ENCODE measurements at regions not wholly inside any gene's neighbourhood (a gene's known extent, or its start where the extent isn't known, plus 50 kb on each side); places are given as distances from the start of the nearest gene placed in this dataset.

DNA sequence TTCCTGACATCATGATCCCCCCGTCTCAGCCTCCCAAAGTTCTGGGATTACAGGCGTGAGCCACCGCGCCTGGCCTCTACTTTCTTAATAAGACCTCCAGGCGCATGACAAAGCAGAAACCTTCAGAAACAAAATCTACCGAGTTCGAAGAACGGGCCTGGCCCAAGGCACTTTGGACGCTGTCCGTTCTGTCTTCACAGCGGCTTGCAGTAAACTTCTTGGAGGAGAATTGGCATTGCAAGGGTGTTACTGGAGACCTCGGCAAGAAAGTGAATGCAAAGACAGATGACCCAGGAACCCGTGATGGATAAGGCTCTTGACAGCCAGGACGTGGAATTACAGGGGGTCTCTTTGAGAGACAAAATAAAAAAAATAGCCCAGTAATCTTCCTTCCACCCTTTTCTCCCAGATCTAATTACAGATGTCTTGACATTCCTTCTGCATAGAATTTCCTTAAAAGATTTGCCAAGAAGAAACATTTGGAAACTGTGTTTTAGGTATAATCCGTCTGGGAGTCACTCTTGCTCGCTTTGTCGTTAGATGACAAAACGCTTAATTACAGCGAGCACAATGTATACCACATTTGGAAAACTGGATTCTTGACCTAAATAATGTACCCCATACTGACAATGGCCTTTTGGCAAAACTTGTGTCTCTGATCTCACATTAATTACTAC, 83.2 kb upstream of the TBX3 start:
- Histone ChIP-seq H3K4me3 (ENCODE audit: low read length) (no peak overlapping the region), H3K36me3 (ENCODE audit: low read depth, low read length) (no peaks in the 10 kb centered on the region), H4K20me1 (ENCODE audit: low read length) (no peaks in the 10 kb centered on the region), H3K27ac (ENCODE audit: low read length) (no peak overlapping the region), H3K79me2 (ENCODE audit: low read length) (no peaks in the 10 kb centered on the region), H2AFZ (ENCODE audit: low read length) (no peak overlapping the region), H3K27me3 (ENCODE audit: low read length) (no peaks in the 10 kb centered on the region), H3K4me2 (ENCODE audit: low read length) (no peak overlapping the region), H3K9ac (ENCODE audit: low read length) (no peak overlapping the region), H3K4me1 (ENCODE audit: insufficient read depth, low read length) (peaks cover 10% of the 10 kb centered on the region), H3K9me3 (ENCODE audit: low read length) (no peaks in the 10 kb centered on the region), H3F3A (ENCODE audit: low read length, unreplicated experiment) (no peaks in the 10 kb centered on the region), H3K9me2 (replicated peaks; ENCODE audit: low read length) (no peaks in the 10 kb centered on the region)
- ChIA-PET CTCF (interaction anchor here (0.6 kb wide), 1 partner anchor 168 kb away, joined by 4 read pairs; no protein-coding TSS in a partner anchor), POLR2A (ENCODE audit: unreplicated experiment) (interaction anchor here (0.6 to 0.7 kb wide), 2 partner anchors 11 to 1890 kb away, joined by 6 to 12 read pairs; no protein-coding TSS in a partner anchor)
- ATAC-seq (no peak), DNase-seq (no peak)
- TF ChIP-seq EZH2phosphoT487 (IDR thresholded peaks at IDR 0.05; ENCODE audit: borderline replicate concordance, low read length) (no peak), EZH2 (IDR thresholded peaks at IDR 0.05; ENCODE audit: low read length, unreplicated experiment) (no peak)
- TF ChIP-seq, protein P1, sequence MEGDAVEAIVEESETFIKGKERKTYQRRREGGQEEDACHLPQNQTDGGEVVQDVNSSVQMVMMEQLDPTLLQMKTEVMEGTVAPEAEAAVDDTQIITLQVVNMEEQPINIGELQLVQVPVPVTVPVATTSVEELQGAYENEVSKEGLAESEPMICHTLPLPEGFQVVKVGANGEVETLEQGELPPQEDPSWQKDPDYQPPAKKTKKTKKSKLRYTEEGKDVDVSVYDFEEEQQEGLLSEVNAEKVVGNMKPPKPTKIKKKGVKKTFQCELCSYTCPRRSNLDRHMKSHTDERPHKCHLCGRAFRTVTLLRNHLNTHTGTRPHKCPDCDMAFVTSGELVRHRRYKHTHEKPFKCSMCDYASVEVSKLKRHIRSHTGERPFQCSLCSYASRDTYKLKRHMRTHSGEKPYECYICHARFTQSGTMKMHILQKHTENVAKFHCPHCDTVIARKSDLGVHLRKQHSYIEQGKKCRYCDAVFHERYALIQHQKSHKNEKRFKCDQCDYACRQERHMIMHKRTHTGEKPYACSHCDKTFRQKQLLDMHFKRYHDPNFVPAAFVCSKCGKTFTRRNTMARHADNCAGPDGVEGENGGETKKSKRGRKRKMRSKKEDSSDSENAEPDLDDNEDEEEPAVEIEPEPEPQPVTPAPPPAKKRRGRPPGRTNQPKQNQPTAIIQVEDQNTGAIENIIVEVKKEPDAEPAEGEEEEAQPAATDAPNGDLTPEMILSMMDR (conservative IDR thresholded peaks at IDR 0.05; ENCODE audit: low read depth, low read length), result no peak
- BruUV-seq (replicated peaks), result no TSS peak
- intact Hi-C loops (cut with micrococcal nuclease), result loop anchor here (5.0 kb wide), 1 partner anchor 235 kb away; no protein-coding TSS in a partner anchor

DNA sequence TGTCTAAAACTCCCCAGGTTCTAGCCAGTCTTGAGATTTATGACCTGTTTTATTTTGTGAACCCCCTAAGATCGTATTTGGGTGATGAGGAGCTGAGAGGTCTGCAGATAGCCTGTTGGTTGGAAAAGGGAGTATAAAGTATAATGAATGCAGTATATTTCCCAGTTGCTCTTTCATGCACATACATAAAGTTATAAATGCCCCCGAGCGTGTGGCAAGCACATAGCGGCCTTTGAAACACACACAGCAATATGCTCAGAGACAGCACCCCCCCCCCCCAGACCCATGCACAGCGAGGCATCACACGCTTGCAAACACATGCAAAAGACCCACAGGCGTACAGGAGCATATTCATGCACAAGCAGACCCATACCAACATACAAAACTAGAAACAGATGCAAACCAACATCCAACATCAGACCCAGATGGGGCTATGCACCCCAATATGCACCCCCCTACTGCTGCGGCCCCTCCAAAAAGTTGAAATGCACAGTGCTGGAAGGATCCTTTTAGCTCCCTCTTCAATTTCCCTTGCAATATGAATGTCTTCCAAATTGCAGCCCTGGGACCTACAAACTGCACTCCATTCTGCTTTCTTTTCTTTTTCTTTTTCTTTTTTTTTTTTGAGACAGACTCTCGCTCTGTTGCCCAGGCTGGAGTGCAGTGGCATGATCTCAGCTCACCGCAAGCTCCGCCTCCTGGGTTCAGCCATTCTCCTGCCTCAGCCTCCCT, 82.2 kb upstream of the TBX3 start:
- intact Hi-C loops (cut with micrococcal nuclease), result loop anchor here (5.0 kb wide), 1 partner anchor 236 kb away; no protein-coding TSS in a partner anchor
- no peaks in the 10 kb centered on the region for H3F3A ChIP-seq (ENCODE audit: low read length, unreplicated experiment)
- TF ChIP-seq EZH2 (IDR thresholded peaks at IDR 0.05; ENCODE audit: low read length, unreplicated experiment) (no peak), EZH2phosphoT487 (IDR thresholded peaks at IDR 0.05; ENCODE audit: borderline replicate concordance, low read length) (no peak)
- TF ChIP-seq, protein P1 (conservative IDR thresholded peaks at IDR 0.05; ENCODE audit: low read depth, low read length), result no peak
- ChIA-PET POLR2A (ENCODE audit: unreplicated experiment) (interaction anchor here (0.6 kb wide), 1 partner anchor 1891 kb away, joined by 12 read pairs; no protein-coding TSS in a partner anchor), CTCF (interaction anchor here (0.6 to 0.7 kb wide), 2 partner anchors 169 to 1236 kb away, joined by 3 to 4 read pairs; no protein-coding TSS in a partner anchor)
- H4K20me1 ChIP-seq (ENCODE audit: low read length), result no peaks in the 10 kb centered on the region
- H2AFZ ChIP-seq (ENCODE audit: low read length), result no peak overlapping the region
- no peaks in the 10 kb centered on the region for H3K9me2 ChIP-seq (replicated peaks; ENCODE audit: low read length)
- H3K4me3 ChIP-seq (ENCODE audit: low read length), result no peak overlapping the region
- no peak overlapping the region for H3K4me2 ChIP-seq (ENCODE audit: low read length)
- BruUV-seq (replicated peaks), result no TSS peak
- no peaks in the 10 kb centered on the region for H3K79me2 ChIP-seq (ENCODE audit: low read length)
- no peak overlapping the region for H3K9ac ChIP-seq (ENCODE audit: low read length)
- DNase-seq (no peak), ATAC-seq (no peak)
- no peaks in the 10 kb centered on the region for H3K36me3 ChIP-seq (ENCODE audit: low read depth, low read length)
- peaks cover 10% of the 10 kb centered on the region for H3K4me1 ChIP-seq (ENCODE audit: insufficient read depth, low read length)
- H3K9me3 ChIP-seq (ENCODE audit: low read length), result no peaks in the 10 kb centered on the region
- H3K27me3 ChIP-seq (ENCODE audit: low read length), result no peaks in the 10 kb centered on the region
- no peak overlapping the region for H3K27ac ChIP-seq (ENCODE audit: low read length)
